SK-N-SH (cell line): ENCODE measurements at regions not wholly inside any gene's neighbourhood (a gene's known extent, or its start where the extent isn't known, plus 50 kb on each side); places are given as distances from the start of the nearest gene placed in this dataset.

Experiments used
- EP300 ChIP-seq, 2 experiments: IDR thresholded peaks; 2 replicates each; pipeline versions ENCODE4 v1.4.0 to v1.6.1; 2012; ENCODE audit warnings: borderline replicate concordance in 1 of 2, low read depth in 1 of 2, low read length in 1 of 2
- FOSL2 ChIP-seq: IDR thresholded peaks from 2 replicates; pipeline ENCODE4 v1.4.0; 2012; ENCODE audit warnings: low read depth, mild to moderate bottlenecking, moderate library complexity, borderline replicate concordance
- JUND ChIP-seq: IDR thresholded peaks from 2 replicates; pipeline ENCODE4 v1.4.0; 2012
- POLR2AphosphoS5 ChIP-seq: IDR thresholded peaks from 2 replicates; pipeline ENCODE4 v1.6.1; 2012; ENCODE audit warnings: low read depth, low read length
- TF ChIP-seq, protein P1 (sequence below): fragments of 200-600 bp; sonication (generic); IDR thresholded peaks from 2 replicates; pipeline ENCODE4 v1.6.1; 2017; ENCODE audit warnings: antibody characterized with exemption, mild to moderate bottlenecking, moderate library complexity

DNA sequence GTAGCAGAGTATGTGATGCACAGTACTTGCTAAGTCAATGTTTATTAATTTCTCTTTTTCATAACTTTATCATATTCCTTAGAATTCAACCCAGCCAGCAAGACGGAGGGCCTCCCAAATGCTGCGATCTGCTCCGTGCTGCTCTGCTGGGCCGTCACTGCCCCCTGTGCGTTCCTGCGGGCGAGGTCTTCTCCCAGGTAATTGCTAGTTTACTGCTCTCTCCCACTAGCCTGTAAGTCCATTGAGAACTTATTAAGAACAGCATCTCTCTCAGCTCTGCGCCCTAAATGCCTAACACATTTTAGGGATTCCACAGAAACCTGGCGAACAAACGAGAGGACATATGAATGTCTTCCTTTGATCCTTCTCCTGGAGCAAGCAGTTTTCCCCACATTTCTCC lies 153.6 kb upstream of the ARHGAP28 start:
- TF ChIP-seq, protein P1, sequence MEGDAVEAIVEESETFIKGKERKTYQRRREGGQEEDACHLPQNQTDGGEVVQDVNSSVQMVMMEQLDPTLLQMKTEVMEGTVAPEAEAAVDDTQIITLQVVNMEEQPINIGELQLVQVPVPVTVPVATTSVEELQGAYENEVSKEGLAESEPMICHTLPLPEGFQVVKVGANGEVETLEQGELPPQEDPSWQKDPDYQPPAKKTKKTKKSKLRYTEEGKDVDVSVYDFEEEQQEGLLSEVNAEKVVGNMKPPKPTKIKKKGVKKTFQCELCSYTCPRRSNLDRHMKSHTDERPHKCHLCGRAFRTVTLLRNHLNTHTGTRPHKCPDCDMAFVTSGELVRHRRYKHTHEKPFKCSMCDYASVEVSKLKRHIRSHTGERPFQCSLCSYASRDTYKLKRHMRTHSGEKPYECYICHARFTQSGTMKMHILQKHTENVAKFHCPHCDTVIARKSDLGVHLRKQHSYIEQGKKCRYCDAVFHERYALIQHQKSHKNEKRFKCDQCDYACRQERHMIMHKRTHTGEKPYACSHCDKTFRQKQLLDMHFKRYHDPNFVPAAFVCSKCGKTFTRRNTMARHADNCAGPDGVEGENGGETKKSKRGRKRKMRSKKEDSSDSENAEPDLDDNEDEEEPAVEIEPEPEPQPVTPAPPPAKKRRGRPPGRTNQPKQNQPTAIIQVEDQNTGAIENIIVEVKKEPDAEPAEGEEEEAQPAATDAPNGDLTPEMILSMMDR: no peak
- TF ChIP-seq EP300 (IDR thresholded peaks at IDR 0.05; ENCODE audit: borderline replicate concordance in 1 of 2, low read depth in 1 of 2, low read length in 1 of 2) (no peak), FOSL2 (no peak), JUND (no peak), POLR2AphosphoS5 (no peak)
